KMS-11 (cell line): ENCODE measurements at regions not wholly inside any gene's neighbourhood (a gene's known extent, or its start where the extent isn't known, plus 50 kb on each side); places are given as distances from the start of the nearest gene placed in this dataset.

ENCODE experiments used
- H2AFZ ChIP-seq: fragments of 200-600 bp; sonication (generic); 2 replicates; pipeline ENCODE4 v1.6.1; 2016; ENCODE audit warnings: antibody characterized with exemption, mixed run types, low read depth
- H3K27ac ChIP-seq: fragments of 200-600 bp; sonication (generic); 2 replicates; pipeline ENCODE4 v1.6.1; 2016; ENCODE audit warnings: mild to moderate bottlenecking, mixed run types
- H3K27me3 ChIP-seq: fragments of 200-600 bp; sonication (generic); 2 replicates; pipeline ENCODE4 v1.6.1; 2017; ENCODE audit warnings: mild to moderate bottlenecking, low read depth, mixed run types, moderate library complexity; ENCODE audit not compliant: insufficient read depth
- H3K36me3 ChIP-seq: fragments of 200-600 bp; sonication (generic); 2 replicates; pipeline ENCODE4 v1.6.1; 2017; ENCODE audit warnings: mild to moderate bottlenecking, mixed run types; ENCODE audit not compliant: insufficient read depth
- H3K4me1 ChIP-seq: fragments of 200-600 bp; sonication (generic); 2 replicates; pipeline ENCODE4 v1.6.1; 2016; ENCODE audit warnings: mild to moderate bottlenecking, low read depth, mixed run types; ENCODE audit not compliant: poor library complexity, severe bottlenecking
- H3K4me2 ChIP-seq: fragments of 200-600 bp; sonication (generic); 2 replicates; pipeline ENCODE4 v1.7.0; 2016; ENCODE audit warnings: mild to moderate bottlenecking, mixed run types
- H3K4me3 ChIP-seq: fragments of 200-600 bp; sonication (generic); IDR thresholded peaks from 2 replicates; pipeline ENCODE4 v1.6.1; 2017; ENCODE audit warnings: low read depth, low read length, mixed read lengths; ENCODE audit not compliant: insufficient read depth
- H3K79me2 ChIP-seq: fragments of 200-600 bp; sonication (generic); 2 replicates; pipeline ENCODE4 v1.6.1; 2016; ENCODE audit warnings: low read depth, mixed run types; ENCODE audit not compliant: insufficient read depth
- H3K9ac ChIP-seq: fragments of 200-600 bp; sonication (generic); 2 replicates; pipeline ENCODE4 v1.6.1; 2016; ENCODE audit warnings: mild to moderate bottlenecking, mixed run types
- H4K20me1 ChIP-seq: fragments of 200-600 bp; sonication (generic); 2 replicates; pipeline ENCODE4 v1.6.1; 2016; ENCODE audit warnings: mild to moderate bottlenecking, mixed run types; ENCODE audit not compliant: insufficient read depth
- CTCF ChIP-seq: fragments of 200-600 bp; sonication (generic); conservative IDR thresholded peaks from 2 replicates; pipeline ENCODE4 v1.6.1; 2017; ENCODE audit warnings: low read depth, mild to moderate bottlenecking, antibody characterized with exemption, low read length, moderate library complexity, mixed read lengths

- H3K36me3 ChIP-seq: no peaks in the 10 kb centered on the region
- no peak for TF ChIP-seq CTCF
- H3K4me2 ChIP-seq: no peak overlapping the region
- no peaks in the 10 kb centered on the region for H3K27me3 ChIP-seq
- no peaks in the 10 kb centered on the region for H3K4me1 ChIP-seq
- H3K9ac ChIP-seq: no peak overlapping the region
- no peak overlapping the region for H3K4me3 ChIP-seq
- H2AFZ ChIP-seq: no peak overlapping the region
- no peaks in the 10 kb centered on the region for H3K79me2 ChIP-seq
- no peaks in the 10 kb centered on the region for H4K20me1 ChIP-seq
- no peak overlapping the region for H3K27ac ChIP-seq
Measured at GRCh38 chr3:64455351-64455750, 230.1 kb upstream of the PRICKLE2 start.

GRCh38 chr3:64454768-64455167 is 229.5 kb upstream of the PRICKLE2 start:
- H3K27me3 ChIP-seq: no peaks in the 10 kb centered on the region
- H3K4me3 ChIP-seq: no peak overlapping the region
- H2AFZ ChIP-seq: no peak overlapping the region
- no peaks in the 10 kb centered on the region for H4K20me1 ChIP-seq
- H3K9ac ChIP-seq: no peak overlapping the region
- H3K4me1 ChIP-seq: no peaks in the 10 kb centered on the region
- no peak overlapping the region for H3K27ac ChIP-seq
- H3K79me2 ChIP-seq: no peaks in the 10 kb centered on the region
- TF ChIP-seq CTCF: no peak
- H3K4me2 ChIP-seq: no peak overlapping the region
- H3K36me3 ChIP-seq: no peaks in the 10 kb centered on the region

GRCh38 chr3:64454179-64454578 is 228.9 kb upstream of the PRICKLE2 start:
- no peaks in the 10 kb centered on the region for H3K4me1 ChIP-seq
- no peak overlapping the region for H3K27ac ChIP-seq
- no peak for TF ChIP-seq CTCF
- no peaks in the 10 kb centered on the region for H3K36me3 ChIP-seq
- H3K27me3 ChIP-seq: no peaks in the 10 kb centered on the region
- H4K20me1 ChIP-seq: no peaks in the 10 kb centered on the region
- H3K9ac ChIP-seq: no peak overlapping the region
- no peak overlapping the region for H2AFZ ChIP-seq
- H3K4me2 ChIP-seq: no peak overlapping the region
- no peak overlapping the region for H3K4me3 ChIP-seq
- no peaks in the 10 kb centered on the region for H3K79me2 ChIP-seq

GRCh38 chr3:64451283-64452012 is 226.2 kb upstream of the PRICKLE2 start:
- Histone ChIP-seq H3K4me3 (no peak overlapping the region), H3K9ac (no peak overlapping the region), H3K36me3 (no peaks in the 10 kb centered on the region), H3K4me2 (no peak overlapping the region), H3K27ac (no peak overlapping the region), H3K27me3 (no peaks in the 10 kb centered on the region), H3K4me1 (no peaks in the 10 kb centered on the region), H4K20me1 (no peaks in the 10 kb centered on the region), H2AFZ (no peak overlapping the region), H3K79me2 (no peaks in the 10 kb centered on the region)
- TF ChIP-seq CTCF: no peak
